ENCODE measurements at regions not wholly inside any gene's neighbourhood (a gene's known extent, or its start where the extent isn't known, plus 50 kb on each side); places are given as distances from the start of the nearest gene placed in this dataset.

- no peak overlapping the region for H2AFZ ChIP-seq
- WGBS (ENCODE audit: low lambda C conversion rate, missing lambda C conversion rate) = 63% methylated on average over 4 of the region's 4 CpGs
- H3K4me2 ChIP-seq = no peak overlapping the region
- no peaks in the 10 kb centered on the region for H3K79me2 ChIP-seq
- H3K4me3 ChIP-seq = no peak overlapping the region
- TF ChIP-seq EZH2phosphoT487 (IDR thresholded peaks at IDR 0.05; ENCODE audit: low read depth, severe bottlenecking, unreplicated experiment) (no peak), CTCF (IDR thresholded peaks at IDR 0.05; ENCODE audit: poor library complexity) (no peak), EZH2 (IDR thresholded peaks at IDR 0.05; ENCODE audit: borderline replicate concordance) (no peak)
- H3K9me2 ChIP-seq (replicated peaks; ENCODE audit: insufficient read depth) = no peaks in the 10 kb centered on the region
- no peaks in the 10 kb centered on the region for H3K9me3 ChIP-seq (ENCODE audit: low read depth)
- no peaks in the 10 kb centered on the region for H3K27me3 ChIP-seq
- H3K36me3 ChIP-seq (replicated peaks; ENCODE audit: insufficient read depth, low read depth) = no peaks in the 10 kb centered on the region
- DNase-seq (ENCODE audit: low spot score) = no peak
- peaks cover 11% of the 10 kb centered on the region for H3K4me1 ChIP-seq (ENCODE audit: insufficient read depth)
- H3K27ac ChIP-seq = peak overlapping the region; percentile 70
- H4K20me1 ChIP-seq (ENCODE audit: insufficient read depth, poor library complexity, severe bottlenecking) = no peaks in the 10 kb centered on the region
Measured at GRCh38 chr9:109912082-109912582, 132.1 kb downstream of the PALM2AKAP2 start.

GRCh38 chr9:109912726-109913460 is 132.9 kb downstream of the PALM2AKAP2 start:
- 82% methylated on average over 7 of the region's 7 CpGs for WGBS (ENCODE audit: low lambda C conversion rate, missing lambda C conversion rate)
- H3K4me1 ChIP-seq (ENCODE audit: insufficient read depth) = peaks cover 11% of the 10 kb centered on the region
- H2AFZ ChIP-seq = no peak overlapping the region
- no peaks in the 10 kb centered on the region for H4K20me1 ChIP-seq (ENCODE audit: insufficient read depth, poor library complexity, severe bottlenecking)
- H3K9me2 ChIP-seq (replicated peaks; ENCODE audit: insufficient read depth) = no peaks in the 10 kb centered on the region
- DNase-seq (ENCODE audit: low spot score) = no peak
- H3K27ac ChIP-seq = no peak overlapping the region
- no peak overlapping the region for H3K4me2 ChIP-seq
- no peak for TF ChIP-seq EZH2phosphoT487 (IDR thresholded peaks at IDR 0.05; ENCODE audit: low read depth, severe bottlenecking, unreplicated experiment)
- TF ChIP-seq EZH2 (IDR thresholded peaks at IDR 0.05; ENCODE audit: borderline replicate concordance) = no peak
- no peak for TF ChIP-seq CTCF (IDR thresholded peaks at IDR 0.05; ENCODE audit: poor library complexity)
- no peak overlapping the region for H3K4me3 ChIP-seq
- no peaks in the 10 kb centered on the region for H3K36me3 ChIP-seq (replicated peaks; ENCODE audit: insufficient read depth, low read depth)
- no peaks in the 10 kb centered on the region for H3K79me2 ChIP-seq
- no peaks in the 10 kb centered on the region for H3K27me3 ChIP-seq
- H3K9me3 ChIP-seq (ENCODE audit: low read depth) = no peaks in the 10 kb centered on the region

GRCh38 chr9:109913461-109913810 is 133.4 kb downstream of the PALM2AKAP2 start:
- 87% methylated on average over 2 of the region's 2 CpGs for WGBS (ENCODE audit: low lambda C conversion rate, missing lambda C conversion rate)
- H3K9me2 ChIP-seq (replicated peaks; ENCODE audit: insufficient read depth) = no peaks in the 10 kb centered on the region
- H3K79me2 ChIP-seq = no peaks in the 10 kb centered on the region
- H3K27ac ChIP-seq = no peak overlapping the region
- no peaks in the 10 kb centered on the region for H3K36me3 ChIP-seq (replicated peaks; ENCODE audit: insufficient read depth, low read depth)
- no peak overlapping the region for H3K4me2 ChIP-seq
- H3K27me3 ChIP-seq = no peaks in the 10 kb centered on the region
- DNase-seq (ENCODE audit: low spot score) = no peak
- H3K4me1 ChIP-seq (ENCODE audit: insufficient read depth) = peaks cover 11% of the 10 kb centered on the region
- no peak overlapping the region for H3K4me3 ChIP-seq
- no peak overlapping the region for H2AFZ ChIP-seq
- no peaks in the 10 kb centered on the region for H4K20me1 ChIP-seq (ENCODE audit: insufficient read depth, poor library complexity, severe bottlenecking)
- no peaks in the 10 kb centered on the region for H3K9me3 ChIP-seq (ENCODE audit: low read depth)
- no peak for TF ChIP-seq CTCF (IDR thresholded peaks at IDR 0.05; ENCODE audit: poor library complexity)

Data from hepatocyte (in vitro differentiated cells).